NCI-H2196 treated with DMSO at 0.1 percent for 48 hours (cell line): ENCODE measurements at regions not wholly inside any gene's neighbourhood (a gene's known extent, or its start where the extent isn't known, plus 50 kb on each side); places are given as distances from the start of the nearest gene placed in this dataset.
"Not testable (repeated sequence)": the region's sequence is repeated elsewhere in the genome, so short reads cannot be mapped to it uniquely, and the experiment has no call there.

Source experiments
- DNase-seq: peaks from one replicate; lab custom pipeline; 2025; ENCODE audit not compliant: unreplicated experiment; lab: John Stamatoyannopoulos, UW

DNA sequence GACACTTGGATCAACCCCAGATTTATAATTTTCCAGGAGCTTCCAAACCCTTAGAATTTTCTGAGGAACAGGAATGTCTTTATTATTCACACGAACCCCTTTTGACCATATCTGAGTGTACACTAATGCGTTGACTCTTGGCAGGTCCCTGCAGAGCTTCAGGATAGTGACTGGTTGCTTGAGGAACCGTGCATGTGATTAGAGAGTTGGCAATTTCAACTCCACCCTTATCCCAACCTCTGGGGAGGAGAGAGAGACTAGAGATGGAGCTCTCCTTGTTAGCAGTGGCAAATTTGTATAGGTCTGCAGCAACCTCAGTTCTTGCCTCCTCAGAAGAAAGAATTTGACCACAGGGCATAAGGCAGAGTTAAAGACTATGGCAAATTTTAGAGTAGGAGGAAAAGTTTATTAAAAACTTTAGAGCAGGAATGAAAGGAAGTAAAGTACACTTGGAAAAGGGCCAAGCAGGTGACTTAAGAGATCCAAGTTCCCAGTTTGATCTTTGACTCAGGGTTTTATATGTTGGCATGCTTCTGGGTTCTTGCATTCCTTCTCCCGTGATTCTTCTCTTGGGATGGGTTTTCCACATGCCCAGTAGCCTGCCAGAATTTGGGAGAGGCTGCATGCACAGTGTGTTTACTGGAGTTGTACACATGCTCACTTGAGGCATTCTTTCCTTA, 93.8 kb upstream of the ETV3 start:
- DNase-seq = no peak

DNA sequence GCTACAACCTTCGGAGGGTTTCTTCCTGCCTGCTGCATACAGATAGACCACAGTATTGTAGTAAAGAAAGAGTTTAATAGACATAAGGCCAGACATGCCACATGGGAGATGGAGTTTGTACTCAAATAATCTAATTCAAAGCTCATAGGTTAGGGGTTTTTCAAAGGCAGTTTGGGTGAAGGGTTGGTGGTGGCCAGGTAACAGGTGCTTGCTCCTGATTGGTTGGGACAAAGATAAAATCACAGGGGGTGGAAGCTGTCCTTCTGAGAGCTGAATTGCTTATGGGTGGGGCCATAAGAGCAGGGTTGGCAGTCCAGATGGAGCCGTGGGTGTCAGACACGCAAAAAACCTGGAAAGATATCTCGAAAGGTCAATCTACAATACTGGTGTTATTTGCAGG, 92.3 kb upstream of the ETV3 start:
- no peak for DNase-seq

- no peak for DNase-seq
These were observed 89.5 kb upstream of the ETV3 start for GRCh38 chr1:157227700-157228099.

DNA sequence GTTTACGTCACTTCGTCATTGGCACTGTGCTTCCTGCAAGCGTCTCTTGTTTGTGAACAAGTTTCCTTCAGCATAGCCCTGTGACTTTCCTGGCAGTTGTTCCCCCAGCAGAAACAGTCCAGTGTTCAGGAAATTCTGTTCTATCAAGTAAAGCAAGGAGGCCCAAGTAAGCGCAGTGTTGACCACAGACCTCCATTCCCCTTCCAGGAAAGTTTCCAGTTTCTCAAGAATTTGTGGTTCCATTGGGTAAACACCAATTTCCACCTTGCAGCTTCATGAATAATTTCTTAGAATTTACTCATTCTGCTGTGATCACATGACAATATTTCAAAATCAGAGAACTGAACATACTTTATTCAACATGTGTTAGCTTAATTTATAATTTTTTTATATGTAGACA, 88.5 kb upstream of the ETV3 start:
- no peak for DNase-seq

DNA sequence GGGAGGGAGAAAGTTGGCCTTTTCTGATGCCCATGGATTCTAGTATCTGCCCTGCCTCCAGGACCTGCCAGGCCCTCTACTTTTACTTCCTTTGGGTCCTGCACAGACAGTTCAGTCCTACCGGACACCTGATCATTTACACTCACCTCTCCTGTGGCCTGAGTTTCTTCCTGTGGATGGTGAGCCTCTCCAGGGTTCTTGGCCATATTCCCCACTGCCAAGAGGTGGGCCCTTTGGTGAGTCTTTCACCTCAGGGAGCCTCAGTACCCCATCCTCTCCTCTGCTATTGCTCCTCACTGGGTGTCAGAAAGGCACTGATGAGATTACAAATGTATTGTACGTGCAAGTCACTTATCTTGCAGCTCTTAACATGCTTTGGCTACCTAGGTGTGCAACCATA, 81.4 kb upstream of the ETV3 start:
- DNase-seq = no peak

- DNase-seq = no peak
These were observed 81.0 kb upstream of the ETV3 start for GRCh38 chr1:157219182-157219581.

DNA sequence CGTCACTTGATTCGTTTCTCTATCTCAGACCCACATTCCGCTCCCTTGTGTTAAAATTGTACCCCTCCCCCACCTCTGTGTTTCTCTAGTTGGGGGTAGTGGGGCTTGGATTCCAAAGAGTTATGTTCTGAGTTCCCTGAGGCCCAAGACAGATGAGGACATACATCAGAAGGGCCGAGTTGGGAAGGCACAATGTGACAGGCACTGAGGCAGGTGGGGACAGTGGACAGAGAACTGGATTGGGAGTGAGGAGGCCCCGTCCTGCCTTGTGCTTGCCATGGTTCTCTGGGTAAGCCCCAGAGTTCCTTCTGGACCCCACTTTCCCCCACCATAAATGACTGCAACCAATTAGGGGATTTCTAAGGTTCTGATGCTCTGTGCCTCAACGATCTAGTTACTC, 80.5 kb upstream of the ETV3 start:
- DNase-seq = no peak

GRCh38 chr1:157217486-157217885, 79.3 kb upstream of the ETV3 start:
- DNase-seq = no peak

- no peak for DNase-seq
These were observed 75.6 kb upstream of the ETV3 start for GRCh38 chr1:157213836-157214235.

DNA sequence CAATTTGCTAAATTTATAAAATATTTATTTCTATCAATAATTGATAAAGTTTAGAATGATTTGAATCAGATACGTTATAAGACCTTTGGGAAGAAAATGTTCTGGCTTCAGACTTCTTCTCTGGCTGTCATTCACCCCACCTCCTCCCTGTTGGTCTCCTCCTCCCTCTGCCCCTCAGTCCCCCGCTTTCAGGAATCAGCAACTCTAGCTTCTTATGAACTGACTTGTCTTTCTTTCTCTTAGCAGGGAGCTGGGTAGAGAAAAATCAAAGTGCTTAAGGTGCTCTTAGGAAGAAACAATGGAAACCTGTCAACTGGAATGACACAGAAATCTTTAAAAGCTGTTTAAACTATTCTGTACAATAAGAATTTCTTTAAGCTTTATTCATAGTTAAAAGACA, 71.3 kb upstream of the ETV3 start:
- DNase-seq = no peak

DNA sequence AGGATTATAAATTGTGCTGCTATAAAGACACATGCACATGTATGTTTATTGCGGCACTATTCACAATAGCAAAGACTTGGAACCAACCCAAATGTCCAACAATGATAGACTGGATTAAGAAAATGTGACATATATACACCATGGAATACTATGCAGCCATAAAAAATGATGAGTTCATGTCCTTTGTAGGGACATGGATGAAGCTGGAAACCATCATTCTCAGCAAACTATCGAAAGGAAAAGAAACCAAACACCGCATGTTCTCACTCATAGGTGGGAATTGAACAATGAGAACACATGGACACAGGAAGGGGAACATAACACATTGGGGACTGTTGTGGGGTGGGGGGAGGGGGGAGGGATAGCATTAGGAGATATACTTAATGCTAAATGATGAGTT, 67.8 kb upstream of the ETV3 start:
- DNase-seq = not testable (repeated sequence)

DNA sequence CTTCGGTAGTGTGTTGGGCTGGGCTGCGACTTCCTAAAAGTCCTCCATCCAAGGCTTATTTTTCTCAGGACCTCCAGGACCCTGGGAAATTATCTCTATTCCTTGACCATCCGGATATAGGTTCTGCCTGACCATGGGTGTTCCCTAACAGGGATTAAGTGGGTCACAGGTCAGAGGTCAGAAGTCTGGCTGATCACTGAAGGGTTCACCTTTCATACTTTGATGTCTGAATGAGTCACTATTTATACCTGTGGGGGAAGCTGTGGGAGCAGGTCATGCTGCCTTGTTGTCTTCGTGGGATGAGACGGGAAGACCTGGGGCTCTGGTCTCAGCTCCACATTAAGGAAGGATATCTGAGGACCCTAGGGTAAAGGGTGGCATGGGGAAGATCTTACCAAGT, 65.0 kb upstream of the ETV3 start:
- no peak for DNase-seq

GRCh38 chr1:157202331-157202730, 64.1 kb upstream of the ETV3 start:
- no peak for DNase-seq

DNA sequence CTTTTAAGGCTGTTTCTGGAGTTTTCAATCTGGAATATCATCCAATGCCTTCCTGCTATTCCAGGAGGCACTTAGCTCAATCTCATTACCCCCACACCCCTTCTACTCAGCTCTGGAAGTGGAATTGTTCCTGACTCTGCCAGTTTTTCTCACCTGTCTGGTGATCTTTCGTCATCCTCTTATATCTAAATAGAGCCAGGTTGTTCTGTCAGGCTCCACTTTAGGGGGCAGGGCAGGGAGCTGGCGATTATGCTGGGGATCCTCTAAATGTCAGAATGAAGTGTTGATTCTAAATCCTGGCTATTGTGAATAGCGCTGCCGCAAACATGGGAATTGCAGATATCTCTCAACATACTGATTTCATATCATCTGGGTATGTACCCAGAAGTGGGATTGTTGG, 63.6 kb upstream of the ETV3 start:
- no peak for DNase-seq

- no peak for DNase-seq
These were observed 62.3 kb upstream of the ETV3 start for GRCh38 chr1:157200451-157200850.

- no peak for DNase-seq
These were observed 61.2 kb upstream of the ETV3 start for GRCh38 chr1:157199421-157199755.

DNA sequence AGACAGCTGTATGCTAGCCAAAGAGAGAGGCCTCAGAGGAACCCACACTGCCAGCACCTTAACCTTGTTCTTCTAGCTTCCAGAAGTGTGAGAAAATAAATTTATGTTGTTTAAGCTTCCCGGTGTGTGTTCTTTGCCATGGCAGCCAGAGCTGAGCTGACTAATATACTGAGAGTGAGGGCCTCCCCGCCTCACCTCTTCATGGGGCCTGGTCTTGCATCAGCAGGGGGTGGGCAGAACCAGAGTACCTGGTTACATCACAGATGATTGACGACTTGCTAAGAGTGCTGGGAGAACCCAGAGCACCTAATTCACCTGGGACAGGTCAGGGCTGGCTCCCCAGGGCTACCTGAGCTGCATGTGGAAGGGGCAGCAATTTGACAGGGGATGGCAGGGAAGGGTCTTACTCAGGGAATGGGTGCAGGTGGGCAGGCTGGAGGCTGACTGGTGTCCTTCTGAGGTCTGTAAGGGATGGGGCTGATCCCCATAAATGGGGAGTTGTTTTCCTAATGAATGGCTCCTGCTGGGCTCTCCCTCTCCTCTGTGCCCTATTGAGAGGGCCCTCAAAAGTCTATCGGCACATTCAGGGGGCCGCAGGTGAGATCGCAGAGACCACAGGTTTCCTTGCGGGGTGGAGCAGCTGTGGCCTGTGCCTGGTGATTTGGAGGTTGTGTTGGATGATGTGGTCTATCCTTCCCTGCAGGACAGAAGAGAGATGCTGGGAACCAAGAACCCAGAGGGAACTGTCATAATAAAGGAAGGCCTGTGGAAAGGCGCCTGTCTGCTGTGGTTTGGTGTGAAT, 60.6 kb upstream of the ETV3 start:
- no peak for DNase-seq

DNA sequence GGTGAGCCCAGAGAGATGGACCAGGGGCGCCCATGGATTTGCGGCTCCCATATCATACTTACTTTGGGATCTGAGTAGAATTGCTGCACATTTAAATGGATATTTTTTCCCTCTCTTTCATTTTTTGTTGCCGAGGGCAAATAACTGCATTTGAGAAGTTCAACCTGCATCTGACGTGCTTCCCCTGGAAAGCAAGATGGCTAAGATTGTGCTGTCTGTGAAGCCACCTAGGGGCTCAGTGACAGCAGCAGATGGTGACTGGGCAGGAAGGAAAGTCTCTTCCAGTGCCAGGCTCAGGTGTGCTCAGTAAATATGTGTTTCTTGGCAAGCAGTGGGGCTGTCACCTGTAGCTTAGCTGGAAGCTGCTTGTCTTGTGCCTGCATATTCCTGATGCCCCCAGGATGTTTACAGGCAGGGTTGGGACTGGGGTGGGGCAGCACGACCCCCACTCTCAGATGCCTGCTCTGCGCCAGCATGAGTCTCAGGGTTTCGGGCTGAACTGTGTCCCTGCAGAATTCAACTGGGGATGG, 59.8 kb upstream of the ETV3 start:
- DNase-seq = no peak

- not testable (repeated sequence) for DNase-seq
These were observed 58.7 kb upstream of the ETV3 start for GRCh38 chr1:157196670-157197456.

DNA sequence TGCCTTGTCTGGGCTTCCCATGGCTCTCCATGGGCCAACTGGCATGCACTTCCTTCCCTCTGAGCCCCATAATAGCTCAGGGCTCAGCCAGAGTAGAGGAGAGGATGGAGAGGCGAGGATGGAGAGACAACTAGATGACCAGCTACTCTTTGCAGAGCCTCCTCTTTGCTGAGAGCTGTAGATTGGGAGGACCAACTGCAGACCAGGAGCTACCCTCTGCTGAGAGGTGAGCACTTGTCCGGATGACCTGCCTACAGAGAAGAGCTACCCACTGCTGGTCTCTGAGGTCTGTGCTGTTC, 58.0 kb upstream of the ETV3 start:
- DNase-seq = no peak

GRCh38 chr1:157195521-157196244, 57.5 kb upstream of the ETV3 start:
- no peak for DNase-seq
